ENCODE measurements at regions not wholly inside any gene's neighbourhood (a gene's known extent, or its start where the extent isn't known, plus 50 kb on each side); places are given as distances from the start of the nearest gene placed in this dataset.

GRCh38 chr13:53408306-53408705 lies 379.7 kb downstream of the OLFM4 start:
- Histone ChIP-seq H3K9me3 (ENCODE audit: control insufficient read depth, low read length) (no peaks in the 10 kb centered on the region), H3K36me3 (ENCODE audit: control insufficient read depth, insufficient read depth, low read length, severe bottlenecking) (no peaks in the 10 kb centered on the region), H3K27me3 (replicated peaks; ENCODE audit: control insufficient read depth, insufficient read depth, low read length) (no peaks in the 10 kb centered on the region), H3K4me3 (ENCODE audit: low read length) (no peak overlapping the region), H3K4me1 (ENCODE audit: control insufficient read depth, insufficient read depth, low read length) (no peaks in the 10 kb centered on the region), H3K9ac (ENCODE audit: low read length) (no peak overlapping the region)
- DNase-seq (ENCODE audit: low read depth): no peak

GRCh38 chr13:53408847-53409568 lies 380.4 kb downstream of the OLFM4 start:
- Histone ChIP-seq H3K9me3 (ENCODE audit: control insufficient read depth, low read length) (no peaks in the 10 kb centered on the region), H3K4me1 (ENCODE audit: control insufficient read depth, insufficient read depth, low read length) (no peaks in the 10 kb centered on the region), H3K27me3 (replicated peaks; ENCODE audit: control insufficient read depth, insufficient read depth, low read length) (no peaks in the 10 kb centered on the region), H3K9ac (ENCODE audit: low read length) (no peak overlapping the region), H3K4me3 (ENCODE audit: low read length) (no peak overlapping the region), H3K36me3 (ENCODE audit: control insufficient read depth, insufficient read depth, low read length, severe bottlenecking) (no peaks in the 10 kb centered on the region)
- DNase-seq (ENCODE audit: low read depth): no peak

DNA sequence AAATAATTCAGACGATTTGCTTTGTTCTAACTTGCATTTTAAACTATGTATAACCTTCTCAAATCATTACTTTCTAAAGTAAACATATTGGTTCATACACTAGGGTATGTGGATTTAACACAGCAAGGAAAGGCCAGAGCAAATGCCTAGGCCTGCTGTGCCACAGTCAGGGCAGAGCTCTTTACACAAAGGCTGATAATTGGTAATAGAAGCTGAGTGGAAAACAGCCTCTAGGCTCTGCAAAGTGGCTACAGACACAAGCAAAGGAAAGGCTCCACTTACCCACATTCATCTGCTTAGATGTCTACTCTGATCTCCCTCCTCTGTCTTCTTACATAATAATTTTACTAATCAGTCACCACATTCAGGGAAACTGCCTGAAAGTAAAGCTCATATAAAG lies 382.9 kb downstream of the OLFM4 start:
- Histone ChIP-seq H3K27me3 (replicated peaks; ENCODE audit: control insufficient read depth, insufficient read depth, low read length) (no peaks in the 10 kb centered on the region), H3K4me1 (ENCODE audit: control insufficient read depth, insufficient read depth, low read length) (no peaks in the 10 kb centered on the region), H3K4me3 (ENCODE audit: low read length) (no peak overlapping the region), H3K36me3 (ENCODE audit: control insufficient read depth, insufficient read depth, low read length, severe bottlenecking) (no peaks in the 10 kb centered on the region), H3K9me3 (ENCODE audit: control insufficient read depth, low read length) (no peaks in the 10 kb centered on the region), H3K9ac (ENCODE audit: low read length) (no peak overlapping the region)
- no peak for DNase-seq (ENCODE audit: low read depth)

GRCh38 chr13:53415135-53415534 lies 386.5 kb downstream of the OLFM4 start:
- Histone ChIP-seq H3K9ac (ENCODE audit: low read length) (no peak overlapping the region), H3K4me1 (ENCODE audit: control insufficient read depth, insufficient read depth, low read length) (no peaks in the 10 kb centered on the region), H3K27me3 (replicated peaks; ENCODE audit: control insufficient read depth, insufficient read depth, low read length) (no peaks in the 10 kb centered on the region), H3K9me3 (ENCODE audit: control insufficient read depth, low read length) (no peaks in the 10 kb centered on the region), H3K36me3 (ENCODE audit: control insufficient read depth, insufficient read depth, low read length, severe bottlenecking) (no peaks in the 10 kb centered on the region), H3K4me3 (ENCODE audit: low read length) (no peak overlapping the region)
- DNase-seq (ENCODE audit: low read depth): no peak

- no peak for DNase-seq (ENCODE audit: low read depth)
- Histone ChIP-seq H3K27me3 (replicated peaks; ENCODE audit: control insufficient read depth, insufficient read depth, low read length) (no peaks in the 10 kb centered on the region), H3K9me3 (ENCODE audit: control insufficient read depth, low read length) (no peaks in the 10 kb centered on the region), H3K4me1 (ENCODE audit: control insufficient read depth, insufficient read depth, low read length) (no peaks in the 10 kb centered on the region), H3K4me3 (ENCODE audit: low read length) (no peak overlapping the region), H3K9ac (ENCODE audit: low read length) (no peak overlapping the region), H3K36me3 (ENCODE audit: control insufficient read depth, insufficient read depth, low read length, severe bottlenecking) (no peaks in the 10 kb centered on the region)
Observed at GRCh38 chr13:53417601-53418000, 389.0 kb downstream of the OLFM4 start.

GRCh38 chr13:53422415-53422814 lies 393.8 kb downstream of the OLFM4 start:
- no peaks in the 10 kb centered on the region for H3K36me3 ChIP-seq (ENCODE audit: control insufficient read depth, insufficient read depth, low read length, severe bottlenecking)
- H3K4me3 ChIP-seq (ENCODE audit: low read length): no peak overlapping the region
- H3K9ac ChIP-seq (ENCODE audit: low read length): no peak overlapping the region
- no peaks in the 10 kb centered on the region for H3K27me3 ChIP-seq (replicated peaks; ENCODE audit: control insufficient read depth, insufficient read depth, low read length)
- H3K4me1 ChIP-seq (ENCODE audit: control insufficient read depth, insufficient read depth, low read length): no peaks in the 10 kb centered on the region
- H3K9me3 ChIP-seq (ENCODE audit: control insufficient read depth, low read length): no peaks in the 10 kb centered on the region
- no peak for DNase-seq (ENCODE audit: low read depth)

DNA sequence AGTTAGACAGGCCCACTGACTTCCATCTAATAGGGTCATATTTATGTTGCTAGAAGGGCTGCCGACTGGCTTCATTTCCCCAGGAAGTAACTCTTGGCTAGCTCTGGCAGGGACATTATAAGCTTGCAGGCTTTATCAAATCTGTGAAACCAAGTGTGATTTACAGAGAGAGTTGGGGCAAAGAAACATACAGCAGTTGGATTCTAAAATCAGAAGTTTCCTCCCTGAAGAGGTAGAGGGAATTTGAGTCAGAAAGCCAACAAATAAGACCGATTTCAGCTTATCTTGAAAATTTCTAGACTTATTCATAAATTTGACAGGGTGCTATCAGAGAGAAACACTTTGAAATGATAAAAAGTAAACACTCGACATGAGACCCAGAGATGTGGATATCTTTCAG lies 407.8 kb downstream of the OLFM4 start:
- Histone ChIP-seq H3K9me3 (ENCODE audit: control insufficient read depth, low read length) (no peaks in the 10 kb centered on the region), H3K4me3 (ENCODE audit: low read length) (no peak overlapping the region), H3K36me3 (ENCODE audit: control insufficient read depth, insufficient read depth, low read length, severe bottlenecking) (no peaks in the 10 kb centered on the region), H3K9ac (ENCODE audit: low read length) (no peak overlapping the region), H3K4me1 (ENCODE audit: control insufficient read depth, insufficient read depth, low read length) (no peaks in the 10 kb centered on the region), H3K27me3 (replicated peaks; ENCODE audit: control insufficient read depth, insufficient read depth, low read length) (no peaks in the 10 kb centered on the region)
- no peak for DNase-seq (ENCODE audit: low read depth)

DNA sequence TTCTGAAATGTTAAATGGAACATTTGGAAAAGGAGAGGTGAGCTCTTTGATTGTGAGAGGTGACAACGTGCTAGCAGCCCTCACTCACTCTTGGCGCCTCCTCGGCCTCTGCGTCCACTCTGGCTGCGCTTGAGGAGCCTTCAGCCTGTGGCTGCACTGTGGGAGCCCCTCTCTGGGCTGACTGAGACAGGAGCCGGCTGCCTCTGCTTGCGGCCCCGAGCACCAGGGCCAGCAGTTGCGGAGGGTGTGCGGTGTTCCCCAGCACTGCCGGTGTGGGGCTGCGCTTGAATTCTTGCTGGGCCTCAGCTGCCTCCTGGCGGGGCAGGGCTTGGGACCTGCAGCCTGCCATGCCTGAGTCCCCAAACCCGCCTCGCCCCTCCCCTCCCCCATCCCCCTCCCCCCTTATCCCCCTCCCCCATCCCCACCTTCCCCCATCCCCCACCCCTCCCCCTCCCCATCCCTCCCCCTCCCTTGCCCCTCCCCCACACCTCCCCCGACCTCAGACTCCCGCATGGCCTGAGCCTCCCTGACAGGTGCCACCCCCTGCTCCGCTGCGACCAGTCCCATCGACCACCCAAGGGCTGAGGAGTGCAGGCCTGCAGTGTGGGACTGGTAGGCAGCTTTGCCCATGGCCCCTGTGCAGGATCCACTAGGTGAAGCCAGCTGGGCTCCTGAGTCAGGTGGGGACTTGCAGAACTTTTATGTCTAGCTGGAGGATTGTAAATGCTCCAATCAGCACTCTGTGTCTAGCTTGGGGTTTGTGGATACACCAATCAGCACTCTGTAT lies 411.0 kb downstream of the OLFM4 start:
- H3K9ac ChIP-seq (ENCODE audit: low read length): no peak overlapping the region
- no peak overlapping the region for H3K4me3 ChIP-seq (ENCODE audit: low read length)

DNA sequence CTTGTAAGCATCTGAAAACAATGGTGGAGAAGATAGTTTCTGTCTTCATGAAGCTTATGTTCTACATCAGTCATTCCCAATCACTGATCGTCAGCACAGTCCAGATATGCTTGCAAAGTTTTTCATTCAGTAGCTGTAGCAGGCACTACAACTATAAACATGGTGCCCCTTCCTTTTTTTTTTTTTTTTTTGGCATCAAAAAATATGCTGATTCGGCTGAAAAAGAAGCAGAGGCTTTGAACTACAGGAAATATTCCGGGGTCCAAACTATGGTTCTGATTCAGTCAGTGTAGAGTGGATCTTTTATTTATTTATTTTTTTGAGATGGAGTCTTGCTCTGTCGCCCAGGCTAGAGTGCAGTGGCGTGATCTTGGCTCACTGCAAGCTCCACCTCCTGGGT lies 414.4 kb downstream of the OLFM4 start:
- Histone ChIP-seq H3K27me3 (replicated peaks; ENCODE audit: control insufficient read depth, insufficient read depth, low read length) (no peaks in the 10 kb centered on the region), H3K9me3 (ENCODE audit: control insufficient read depth, low read length) (peaks cover 3% of the 10 kb centered on the region), H3K4me1 (ENCODE audit: control insufficient read depth, insufficient read depth, low read length) (no peaks in the 10 kb centered on the region), H3K9ac (ENCODE audit: low read length) (no peak overlapping the region), H3K4me3 (ENCODE audit: low read length) (no peak overlapping the region), H3K36me3 (ENCODE audit: control insufficient read depth, insufficient read depth, low read length, severe bottlenecking) (no peaks in the 10 kb centered on the region)
- no peak for DNase-seq (ENCODE audit: low read depth)

More for the DNA sequence above, 411.0 kb downstream of the OLFM4 start:
- Histone ChIP-seq H3K27me3 (replicated peaks; ENCODE audit: control insufficient read depth, insufficient read depth, low read length) (no peaks in the 10 kb centered on the region), H3K9me3 (ENCODE audit: control insufficient read depth, low read length) (no peaks in the 10 kb centered on the region), H3K4me1 (ENCODE audit: control insufficient read depth, insufficient read depth, low read length) (no peaks in the 10 kb centered on the region), H3K36me3 (ENCODE audit: control insufficient read depth, insufficient read depth, low read length, severe bottlenecking) (no peaks in the 10 kb centered on the region)
- no peak for DNase-seq (ENCODE audit: low read depth)

- H3K4me1 ChIP-seq (ENCODE audit: control insufficient read depth, insufficient read depth, low read length): no peaks in the 10 kb centered on the region
- H3K4me3 ChIP-seq (ENCODE audit: low read length): no peak overlapping the region
- DNase-seq (ENCODE audit: low read depth): no peak
- H3K9ac ChIP-seq (ENCODE audit: low read length): no peak overlapping the region
- H3K9me3 ChIP-seq (ENCODE audit: control insufficient read depth, low read length): peaks cover 7% of the 10 kb centered on the region
- no peaks in the 10 kb centered on the region for H3K27me3 ChIP-seq (replicated peaks; ENCODE audit: control insufficient read depth, insufficient read depth, low read length)
- H3K36me3 ChIP-seq (ENCODE audit: control insufficient read depth, insufficient read depth, low read length, severe bottlenecking): no peaks in the 10 kb centered on the region
Observed at GRCh38 chr13:53445686-53446085, 417.1 kb downstream of the OLFM4 start.

DNA sequence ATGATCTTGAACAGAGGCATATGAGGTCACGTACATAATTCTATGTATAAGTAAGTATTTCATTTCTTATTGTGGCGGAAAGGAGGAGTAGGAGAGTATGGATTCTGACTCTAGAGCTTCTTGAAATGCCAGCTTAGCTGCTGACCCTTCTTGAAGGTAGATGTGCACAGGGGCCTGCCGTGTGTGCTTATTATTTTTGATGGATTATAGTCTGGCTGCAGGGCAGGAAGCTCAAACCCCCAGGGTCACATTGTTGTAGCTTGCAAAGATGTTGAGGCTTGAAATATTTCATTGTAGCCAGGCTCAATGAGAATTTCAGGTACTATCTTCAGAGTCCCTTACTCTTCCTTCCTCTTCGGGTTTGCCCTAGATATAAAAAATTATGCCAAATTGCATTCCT lies 418.8 kb downstream of the OLFM4 start:
- H3K27me3 ChIP-seq (replicated peaks; ENCODE audit: control insufficient read depth, insufficient read depth, low read length): no peaks in the 10 kb centered on the region
- no peak overlapping the region for H3K9ac ChIP-seq (ENCODE audit: low read length)
- DNase-seq (ENCODE audit: low read depth): no peak
- H3K4me3 ChIP-seq (ENCODE audit: low read length): no peak overlapping the region
- H3K4me1 ChIP-seq (ENCODE audit: control insufficient read depth, insufficient read depth, low read length): no peaks in the 10 kb centered on the region
- H3K9me3 ChIP-seq (ENCODE audit: control insufficient read depth, low read length): peaks cover 9% of the 10 kb centered on the region
- no peaks in the 10 kb centered on the region for H3K36me3 ChIP-seq (ENCODE audit: control insufficient read depth, insufficient read depth, low read length, severe bottlenecking)

All from adipocyte (in vitro differentiated cells).